NCI-H1417 treated with DMSO at 0.1 percent for 48 hours (cell line): ENCODE measurements at regions not wholly inside any gene's neighbourhood (a gene's known extent, or its start where the extent isn't known, plus 50 kb on each side); places are given as distances from the start of the nearest gene placed in this dataset.

Experiments used
- DNase-seq: peaks from one replicate; lab custom pipeline; 2025; lab: John Stamatoyannopoulos, UW

DNA sequence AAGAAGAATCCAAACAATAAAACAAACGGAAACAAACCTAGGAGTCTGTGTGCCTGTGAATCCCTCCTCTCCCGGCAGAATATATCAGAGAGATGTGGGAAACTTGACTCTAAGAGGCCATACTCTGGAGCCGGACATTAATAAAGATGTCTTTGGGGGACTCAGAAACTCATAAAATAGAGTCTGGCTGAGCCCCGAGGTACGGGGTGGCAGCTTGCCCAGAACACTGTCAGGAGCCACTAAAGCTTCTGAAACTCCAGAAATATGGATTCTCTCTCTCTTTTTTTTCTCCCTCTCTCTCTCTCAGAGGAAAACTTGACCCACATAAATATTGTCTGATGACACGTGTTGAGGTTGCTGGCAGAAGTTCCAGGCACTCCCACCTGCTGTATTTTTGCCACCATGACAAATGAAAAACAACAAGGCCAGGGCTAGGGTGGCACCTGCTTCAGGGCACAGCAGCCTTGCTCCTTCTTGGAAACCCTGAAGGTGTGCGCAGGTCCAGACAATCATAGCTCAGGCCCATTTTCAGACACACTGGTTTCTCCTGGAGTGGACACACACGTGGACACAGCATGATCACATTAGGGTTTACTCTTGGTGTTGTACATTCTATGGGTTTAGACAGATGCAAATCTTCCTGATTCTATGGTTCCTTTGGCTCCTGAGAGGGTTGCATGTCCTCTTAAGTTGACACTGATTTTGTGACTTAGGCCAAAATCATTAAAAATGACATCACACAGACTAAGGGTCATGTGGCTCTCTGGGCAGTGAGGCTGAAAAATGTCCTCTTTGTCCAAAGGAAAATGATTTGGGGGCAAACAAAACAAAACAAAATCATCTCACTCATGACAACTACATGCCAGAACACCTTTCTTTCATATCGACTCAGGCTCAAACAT is 282.6 kb upstream of the IRX3 start:
- no peak for DNase-seq

DNA sequence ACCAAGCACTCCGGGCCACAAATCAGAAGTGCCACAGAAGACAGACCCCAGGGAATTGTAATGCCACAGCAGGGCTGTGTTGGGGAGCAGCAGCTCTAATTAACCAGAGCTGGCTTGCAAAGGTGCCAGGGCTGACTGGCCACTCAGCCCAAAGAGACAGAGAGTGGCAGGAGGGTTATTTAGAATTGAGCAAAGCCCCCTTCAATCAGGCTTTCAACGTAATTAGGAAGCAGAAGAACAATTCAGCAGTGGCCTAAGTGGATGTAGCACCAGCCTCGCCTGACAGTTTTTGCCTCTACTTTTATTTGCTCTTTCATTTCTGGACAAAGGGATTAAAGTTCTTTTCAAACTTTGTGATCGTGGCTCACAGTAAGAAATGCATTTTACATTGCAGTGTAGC is 278.3 kb upstream of the IRX3 start:
- no peak for DNase-seq

DNA sequence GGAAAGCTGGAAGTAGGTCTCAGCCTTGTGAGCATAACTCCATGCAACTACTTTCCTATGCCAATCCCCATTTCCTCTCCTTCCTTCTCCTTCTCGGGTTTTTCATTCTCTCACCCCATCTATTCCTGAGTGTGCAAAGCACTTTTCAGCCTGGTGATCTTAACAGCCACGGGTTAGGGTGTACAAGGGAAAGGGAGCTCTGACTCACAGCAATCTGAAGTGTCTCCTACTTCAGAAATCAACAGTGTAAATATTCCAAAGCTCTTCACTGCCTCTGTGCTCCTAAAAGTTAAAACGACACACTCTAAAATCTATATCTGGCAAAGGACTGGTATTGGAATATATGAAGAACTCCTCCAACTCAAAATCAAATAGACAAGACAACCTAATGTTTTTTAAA is 268.0 kb upstream of the IRX3 start:
- no peak for DNase-seq

DNA sequence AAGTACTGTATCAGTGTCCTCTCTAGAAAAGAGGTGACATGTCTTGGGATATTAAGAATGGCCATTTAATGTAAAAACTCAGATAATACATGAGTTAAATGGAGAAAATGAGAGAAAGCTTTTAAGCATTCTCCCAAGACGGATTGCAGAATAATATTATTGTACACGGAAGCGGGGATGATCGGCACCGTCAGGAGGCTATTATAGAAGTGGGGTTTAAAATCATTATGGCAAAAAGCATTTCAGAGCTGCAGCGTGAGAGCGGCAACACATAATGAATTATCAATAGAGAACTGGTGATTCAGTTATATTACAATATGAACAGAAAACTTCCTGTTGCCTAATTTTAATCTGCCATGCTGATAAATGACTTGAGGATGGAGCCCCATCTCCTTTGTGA is 261.7 kb upstream of the IRX3 start:
- DNase-seq: no peak

DNA sequence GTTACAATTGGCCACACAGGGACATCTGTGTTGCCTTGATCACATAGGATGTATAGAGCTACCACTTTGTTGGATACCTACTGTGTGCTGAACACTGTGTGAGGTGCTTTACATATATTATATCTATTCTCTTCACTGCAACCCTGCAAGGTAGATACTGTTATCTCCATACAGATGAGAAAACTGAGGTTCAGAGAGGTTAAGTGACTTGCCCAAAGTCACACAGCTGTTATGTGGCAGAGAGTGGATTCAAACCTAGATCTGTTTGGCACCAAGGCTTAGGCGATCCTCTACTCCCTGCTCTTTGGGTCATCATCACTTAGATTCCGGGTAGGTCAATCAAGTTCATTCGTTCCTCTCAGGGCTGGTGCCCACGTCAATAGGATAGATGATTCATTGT is 260.5 kb upstream of the IRX3 start:
- DNase-seq: no peak

DNA sequence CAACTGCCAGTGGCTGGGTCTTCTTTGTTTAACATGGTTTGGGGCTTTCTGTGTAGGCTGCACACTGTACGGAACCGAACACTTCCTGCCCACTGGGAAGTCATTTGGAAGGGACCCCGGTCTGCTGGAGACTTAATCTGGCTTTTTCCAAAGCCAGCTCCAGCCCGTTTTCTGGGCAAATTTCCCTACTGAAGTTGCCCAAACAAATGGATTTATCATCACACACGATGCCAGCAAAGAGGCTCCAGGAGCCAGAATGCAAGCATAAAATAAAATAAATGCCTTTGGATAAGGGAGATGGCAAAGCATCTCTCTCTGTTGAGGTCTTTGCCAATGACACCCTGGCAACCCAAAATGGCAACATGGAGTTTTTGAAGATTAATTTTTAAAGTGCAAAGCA is 259.9 kb upstream of the IRX3 start:
- no peak for DNase-seq

DNA sequence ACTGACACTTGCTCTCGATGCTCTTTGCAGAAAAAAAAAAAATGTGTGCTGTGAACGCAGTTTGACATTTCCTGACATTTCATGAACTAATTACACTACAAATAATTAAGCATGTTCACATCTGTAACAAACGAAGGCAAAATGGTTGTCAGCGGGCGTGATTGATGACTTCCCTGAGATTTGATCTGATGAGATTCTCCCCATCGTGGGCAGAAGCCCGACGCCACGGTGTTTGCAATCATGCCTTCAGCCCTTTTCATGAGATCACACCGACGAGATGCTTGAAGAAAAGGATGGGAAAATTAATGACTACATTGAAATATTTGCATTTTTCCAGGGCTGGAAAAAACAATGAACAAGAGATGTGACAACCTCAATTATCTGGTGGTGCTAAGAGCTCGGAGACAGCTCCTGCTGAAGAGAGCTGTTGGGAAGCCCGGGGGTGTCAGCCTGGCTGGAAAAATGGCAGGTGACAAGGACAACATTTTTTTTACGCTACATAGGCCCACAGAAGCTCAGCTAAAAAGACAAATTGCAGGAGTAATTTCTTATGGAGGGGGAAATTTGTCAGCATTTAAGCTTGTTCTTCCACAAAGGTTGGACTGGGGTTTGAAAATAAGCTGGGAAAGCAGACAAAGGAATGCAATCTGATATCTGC is 259.4 kb upstream of the IRX3 start:
- DNase-seq: peak; percentile 39

DNA sequence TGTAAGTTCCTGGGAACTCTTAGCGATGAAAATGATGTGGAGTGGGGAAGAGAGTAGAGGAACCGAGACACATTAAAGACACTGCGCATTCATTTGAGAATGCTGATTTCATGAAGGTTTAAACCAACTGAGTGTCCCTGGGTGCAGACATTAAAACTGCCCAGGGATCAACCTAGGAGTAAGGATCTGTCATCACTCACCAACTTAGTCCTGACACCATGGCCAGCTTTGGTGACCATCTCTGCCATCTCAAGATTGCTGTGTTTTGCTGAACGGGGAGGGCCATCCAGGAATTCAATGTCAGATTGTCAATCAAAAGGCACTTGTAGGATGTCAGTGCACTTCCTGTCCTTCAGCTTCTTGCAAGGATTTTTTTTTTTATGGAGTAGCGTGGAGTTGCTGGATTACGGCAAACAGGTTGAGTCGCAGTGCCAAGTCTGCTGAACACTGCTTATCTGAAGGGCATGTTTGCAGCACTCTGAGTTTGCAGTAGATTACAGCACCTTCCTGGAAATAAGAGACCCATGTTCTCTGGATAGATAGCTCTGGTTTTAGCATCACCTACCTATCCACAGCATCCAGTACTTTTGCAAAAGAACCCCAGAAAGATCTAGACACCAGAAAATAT is 258.1 kb upstream of the IRX3 start:
- DNase-seq: no peak

DNA sequence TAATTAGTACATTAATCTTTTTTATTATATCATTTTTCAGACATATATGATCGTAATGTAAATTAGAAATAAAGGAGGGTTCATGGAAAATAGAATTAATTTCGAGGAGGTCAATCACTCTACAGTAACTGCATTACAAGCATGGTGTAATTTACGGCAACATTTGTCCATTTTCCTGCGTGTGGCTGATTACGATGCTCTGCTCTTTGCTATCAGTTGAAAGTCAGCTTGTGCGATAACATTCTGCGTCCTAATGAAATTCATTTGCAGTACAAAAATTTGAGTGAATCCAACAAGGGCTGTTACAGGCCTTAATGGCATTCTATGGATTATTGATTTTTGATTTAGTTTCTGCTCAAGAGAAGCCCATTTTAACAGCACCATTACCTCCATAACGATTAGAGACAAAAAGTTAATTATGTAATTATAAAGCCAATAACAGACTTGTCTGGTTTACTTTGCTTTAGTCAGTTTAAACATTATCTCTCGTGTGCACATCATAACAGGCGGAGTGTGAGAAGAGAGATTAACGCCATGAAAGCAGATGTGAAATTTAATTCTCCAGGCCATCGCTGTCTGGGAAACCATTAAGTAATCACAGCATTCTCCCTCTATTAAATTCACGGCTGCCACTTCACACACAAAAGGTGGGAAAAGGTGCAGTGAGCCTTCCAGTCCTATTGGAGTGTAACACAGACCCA is 256.4 kb upstream of the IRX3 start:
- no peak for DNase-seq

DNA sequence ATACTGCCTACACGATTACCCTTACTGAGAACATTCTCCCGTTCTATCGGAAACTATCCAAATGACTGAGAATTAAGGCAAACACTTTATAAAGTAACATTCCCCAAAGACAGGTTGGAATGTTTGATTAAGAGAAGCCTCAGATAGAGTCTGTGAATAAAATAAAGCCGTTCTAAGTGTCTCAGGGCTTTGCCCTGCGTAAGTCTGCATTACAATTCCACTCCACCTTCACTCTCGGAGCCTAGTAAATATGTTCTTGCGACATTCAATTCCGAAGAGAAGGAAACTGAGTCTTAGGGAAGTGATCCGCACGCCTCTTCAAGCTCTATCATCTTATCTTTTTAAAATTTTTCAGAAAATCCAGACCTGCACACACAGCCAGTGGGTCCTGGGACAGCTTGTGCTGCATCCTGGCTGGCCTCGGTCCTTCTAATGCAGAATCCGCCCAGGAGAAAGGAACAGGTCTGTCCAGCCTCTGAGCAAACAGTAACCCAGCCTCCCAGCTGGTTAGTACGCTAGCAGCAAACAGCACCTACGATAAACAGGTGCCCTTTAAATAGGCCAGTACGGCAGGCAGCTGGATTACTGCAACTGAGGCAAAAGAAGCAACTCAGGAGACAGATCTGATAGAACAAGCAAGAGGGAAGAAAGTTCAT is 254.1 kb upstream of the IRX3 start:
- no peak for DNase-seq

DNA sequence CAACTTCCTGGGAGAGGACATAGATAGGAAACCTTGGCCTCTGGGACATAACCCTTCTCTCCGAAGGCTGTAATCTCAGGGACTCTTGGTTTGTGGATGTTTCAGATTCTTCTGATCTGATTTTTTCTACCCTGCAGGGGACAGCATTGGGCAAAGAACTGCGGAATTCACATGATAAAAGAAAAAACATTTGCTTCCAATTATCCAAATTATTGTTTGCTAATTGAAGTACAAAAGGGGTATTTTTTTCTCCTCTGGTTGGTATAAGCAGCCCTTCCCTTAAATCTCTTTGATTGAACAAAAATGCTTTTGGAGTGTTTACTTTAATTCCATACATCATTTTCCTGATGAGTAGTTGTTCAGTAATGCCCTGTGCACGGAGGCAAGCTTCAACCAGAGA is 251.7 kb upstream of the IRX3 start:
- DNase-seq: peak; percentile 24

DNA sequence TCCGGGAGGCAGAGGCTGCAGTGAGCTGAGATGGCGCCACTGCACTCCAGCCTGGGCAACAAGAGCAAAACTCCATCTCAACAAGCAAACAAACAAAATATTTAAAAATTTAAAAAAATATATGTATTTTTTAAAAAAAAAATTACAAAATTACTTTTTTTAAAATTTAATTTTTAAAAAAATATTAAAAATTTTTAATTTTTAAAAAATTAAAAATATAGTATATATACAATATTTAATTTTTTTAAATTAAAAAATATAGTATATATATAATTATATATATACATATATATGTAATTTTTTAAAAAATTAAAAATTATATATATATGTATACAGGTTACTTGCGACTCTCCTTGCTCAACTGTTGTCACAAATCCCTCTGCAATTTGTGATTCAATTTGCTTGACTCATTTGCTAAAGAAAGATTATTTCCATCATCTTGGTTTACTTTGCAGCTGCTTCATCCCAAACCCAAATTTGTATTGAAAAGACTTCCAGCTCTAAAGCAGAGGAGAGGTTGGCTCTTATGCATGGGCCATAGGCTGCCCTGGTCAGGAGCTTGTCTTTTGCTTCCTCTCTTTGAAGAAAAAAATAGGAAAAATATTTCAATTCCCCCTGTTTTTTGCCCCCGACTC is 247.4 kb upstream of the IRX3 start:
- DNase-seq: no peak

DNA sequence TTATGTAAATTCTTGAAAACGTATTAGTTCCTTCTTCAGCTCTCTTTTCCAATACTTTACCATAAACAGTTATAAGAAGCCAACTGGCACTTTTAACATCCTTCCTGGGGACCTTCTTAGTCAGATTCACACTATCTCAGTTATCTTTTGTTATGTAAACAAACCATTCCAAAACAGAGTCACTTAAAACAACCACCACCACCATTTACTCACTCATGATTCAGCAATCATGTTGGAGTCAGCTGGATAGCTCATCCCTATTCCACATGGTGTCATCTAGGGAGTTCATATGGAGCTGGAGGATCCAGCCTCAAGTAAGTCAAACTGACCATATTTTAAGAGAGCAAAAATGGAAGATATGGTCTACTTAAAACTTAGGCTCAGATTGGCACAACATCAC is 240.3 kb upstream of the IRX3 start:
- no peak for DNase-seq

DNA sequence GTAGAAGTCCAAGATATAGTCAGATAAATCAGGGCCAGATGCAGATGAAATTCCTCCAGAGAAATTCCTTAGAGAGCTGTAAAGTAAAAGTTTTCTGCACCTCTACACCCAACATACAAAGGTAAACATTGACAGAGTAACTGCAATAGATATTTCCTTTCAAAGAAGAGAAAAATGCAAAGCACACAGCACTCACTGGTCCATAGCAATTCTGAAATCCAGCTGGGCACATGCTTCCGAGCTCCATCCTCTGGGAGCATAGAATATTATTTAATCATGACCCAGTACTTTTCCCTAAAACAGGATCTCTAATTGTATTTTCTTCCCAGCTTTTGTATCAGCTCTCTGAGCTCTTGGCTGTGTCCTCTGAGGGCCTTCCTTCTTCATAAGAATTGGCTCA is 239.5 kb upstream of the IRX3 start:
- no peak for DNase-seq

DNA sequence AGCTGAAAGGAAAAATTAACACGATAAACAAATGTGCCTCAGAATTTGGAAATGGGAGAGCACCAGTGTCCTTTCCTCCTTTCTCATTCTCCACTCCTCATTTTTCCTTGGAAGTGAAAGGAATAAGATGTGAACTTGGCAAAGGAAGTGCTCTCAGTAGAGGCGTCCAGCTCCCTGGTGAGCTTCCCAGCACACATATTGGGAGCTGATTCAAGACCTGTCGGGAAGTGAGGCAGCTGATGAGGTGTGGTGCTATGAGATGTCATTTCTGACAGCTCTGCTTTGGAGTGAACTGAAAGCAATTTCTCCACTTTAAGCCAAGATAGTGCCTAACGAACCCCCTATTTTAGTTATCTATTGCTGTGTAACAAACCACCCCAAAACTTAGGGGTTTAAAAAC is 238.5 kb upstream of the IRX3 start:
- DNase-seq: no peak

DNA sequence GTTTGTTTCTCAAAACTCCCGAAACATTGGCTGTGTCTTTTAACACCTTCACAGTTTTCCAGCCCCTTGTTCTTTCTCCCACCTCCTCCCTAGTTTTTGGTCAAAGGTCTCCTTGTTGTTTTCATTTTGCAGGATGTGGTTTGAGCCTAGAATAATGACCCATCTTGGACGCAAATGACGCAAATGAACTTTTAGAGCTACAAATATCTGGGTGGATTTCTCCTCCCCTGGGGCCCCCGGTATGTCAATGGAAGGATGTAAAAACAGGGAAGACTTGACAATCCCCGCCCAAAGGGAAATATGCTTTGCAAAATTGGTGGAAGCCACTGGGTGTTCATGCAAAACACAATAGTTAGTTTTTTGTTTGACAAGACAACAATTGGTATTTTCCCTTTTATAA is 236.0 kb upstream of the IRX3 start:
- no peak for DNase-seq

DNA sequence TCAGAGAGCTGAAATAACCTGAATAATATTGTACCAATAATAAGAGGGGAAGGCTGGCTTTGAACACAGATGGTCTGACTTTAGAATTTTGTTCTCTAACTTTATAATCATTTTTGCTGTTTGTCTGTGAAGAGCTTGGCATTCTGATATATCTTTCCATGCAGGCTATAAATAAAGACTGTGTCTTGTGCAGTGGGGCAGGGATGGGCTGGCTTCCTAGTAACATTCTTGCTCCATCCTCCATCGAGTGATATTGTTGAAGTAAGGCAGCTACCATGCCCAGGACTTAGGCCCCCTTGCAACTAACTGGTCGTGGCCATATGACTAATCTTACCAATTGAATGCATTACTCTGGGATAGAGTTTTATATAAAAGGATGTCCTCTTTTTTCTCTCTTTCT is 234.7 kb upstream of the IRX3 start:
- no peak for DNase-seq

DNA sequence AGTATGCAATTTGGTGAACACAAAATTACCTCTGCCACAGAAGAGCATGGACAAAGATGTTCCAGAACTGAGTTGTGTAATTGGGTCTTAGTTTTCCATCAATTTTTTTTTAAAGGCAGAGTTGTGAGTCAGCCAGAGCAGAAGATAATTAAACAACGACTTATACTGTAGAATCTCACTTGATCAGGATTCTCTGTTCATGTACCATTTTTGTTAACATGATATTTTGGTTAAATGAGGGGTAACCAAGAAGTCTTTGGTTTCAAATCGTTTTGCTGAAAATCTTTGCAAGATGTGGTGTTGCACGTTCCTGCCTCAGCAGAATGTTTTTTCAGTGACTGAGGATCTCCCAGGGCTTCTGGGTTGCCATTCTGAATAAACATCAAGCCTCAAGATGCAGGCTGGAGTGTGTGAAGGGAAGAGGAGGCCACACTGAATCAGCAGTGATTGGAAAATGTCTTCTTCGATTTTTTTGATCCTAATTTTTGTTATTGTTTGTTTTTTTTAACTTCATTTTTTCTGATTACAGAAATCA is 232.6 kb upstream of the IRX3 start:
- no peak for DNase-seq

DNA sequence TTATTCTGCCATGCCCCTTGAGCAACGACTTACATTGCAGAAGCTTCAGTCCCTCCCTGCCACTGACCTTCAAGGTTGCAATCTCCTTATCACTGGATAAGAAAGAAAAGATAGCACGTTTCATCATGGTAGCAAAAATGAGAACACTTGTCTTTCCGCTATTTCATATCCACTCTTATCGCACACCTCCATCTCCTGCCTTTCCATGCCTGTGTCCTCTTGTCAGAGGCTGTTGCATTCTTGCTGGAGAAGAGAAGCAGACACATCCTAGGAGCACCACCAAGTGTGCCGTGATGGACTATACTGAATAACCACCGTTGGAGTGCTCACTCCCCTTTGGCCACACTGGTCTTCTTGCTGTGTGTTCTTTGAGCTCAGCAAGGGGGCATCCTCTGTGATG is 230.6 kb upstream of the IRX3 start:
- DNase-seq: no peak

DNA sequence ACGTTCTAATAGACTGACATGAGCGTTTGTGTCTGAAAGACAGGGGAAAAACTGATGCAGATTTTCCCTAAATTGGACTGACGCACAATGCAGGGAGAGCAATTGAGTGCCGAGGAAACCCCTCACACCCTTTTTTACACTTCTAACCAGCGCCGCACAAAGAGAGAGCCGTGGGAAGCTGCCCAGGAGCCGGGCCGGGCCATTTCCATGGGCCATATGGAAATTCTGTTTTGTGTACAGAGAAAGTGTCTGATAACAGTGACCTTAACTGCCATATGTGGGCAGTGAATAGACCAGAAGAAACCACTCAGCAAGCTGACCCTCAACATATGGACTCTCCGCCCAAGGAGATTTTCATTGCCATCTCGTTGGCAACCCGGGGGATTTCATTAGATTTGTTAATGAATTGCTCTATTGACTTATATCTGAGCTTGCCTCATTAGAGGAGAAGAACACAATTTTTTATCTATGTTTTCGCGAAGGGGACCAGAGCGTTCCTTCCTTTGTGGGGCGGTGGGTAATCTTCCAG is 225.9 kb upstream of the IRX3 start:
- DNase-seq: no peak

DNA sequence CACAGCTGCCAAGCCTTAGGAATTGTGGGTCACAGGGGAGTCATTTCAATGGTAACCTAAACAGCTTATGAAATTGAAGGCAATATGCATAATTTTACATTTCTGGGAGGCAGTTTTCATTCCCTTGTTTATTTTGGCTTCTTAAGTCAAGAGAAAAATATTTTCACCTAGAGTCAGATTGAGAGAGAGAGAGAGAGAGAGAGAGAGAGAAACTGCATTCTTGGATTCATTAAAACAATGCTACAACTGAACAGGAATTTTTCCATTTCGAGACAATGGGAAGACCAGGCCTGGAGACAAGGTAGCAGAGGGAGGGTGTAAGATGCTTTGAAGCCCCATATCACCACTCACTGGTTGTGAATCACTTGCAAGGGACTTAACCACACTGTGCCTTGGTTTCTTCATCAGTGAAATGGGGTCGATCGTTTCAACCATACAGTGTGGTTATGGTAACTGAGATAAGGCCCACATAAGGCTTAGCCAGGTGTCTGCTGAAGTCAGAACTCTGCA is 224.7 kb upstream of the IRX3 start:
- no peak for DNase-seq
